Naive thymus-derived CD4-positive, alpha-beta T cell (primary cell): ENCODE measurements at regions not wholly inside any gene's neighbourhood (a gene's known extent, or its start where the extent isn't known, plus 50 kb on each side); places are given as distances from the start of the nearest gene placed in this dataset.
A peak's percentile ranks its signal among the peaks of the same experiment; 100 is the strongest.

ENCODE experiments used
- ATAC-seq: fragments of 150-1000 bp; cut with Tn5 transposase; 2 replicates; pipeline ENCODE4 v1.10.0; 2021; ENCODE audit warnings: mild to moderate bottlenecking, moderate library complexity
- CTCF ChIA-PET: fragments of 350-600 bp; sonication (Branson Sonifier 250); formaldehyde crosslinking; loops from one replicate; lab custom pipeline; 2021; ENCODE audit warnings: antibody characterized with exemption; lab: Charles Lee
- POLR2A ChIA-PET: fragments of 350-600 bp; sonication (Branson Sonifier 250); formaldehyde crosslinking; loops from one replicate; lab custom pipeline; 2021; ENCODE audit warnings: antibody characterized with exemption, inconsistent platforms; lab: Charles Lee
- DNase-seq, 9 donors: peaks; one replicate each; pipeline versions ENCODE4 v3.0.0 to v3.0.0-alpha.2; 2020 to 2022; ENCODE audit warnings: mixed read lengths in 1 of 9
- H3K27ac ChIP-seq: one replicate; pipeline ENCODE4 v1.7.0; 2013; ENCODE audit warnings: mild to moderate bottlenecking, low read depth, low read length, moderate library complexity
- H3K27me3 ChIP-seq, 2 donors: one replicate each; pipeline ENCODE4 v1.7.0; 2013; ENCODE audit warnings: low read length in 2 of 2, mild to moderate bottlenecking in 2 of 2, moderate library complexity in 2 of 2; ENCODE audit not compliant: control insufficient read depth in 2 of 2, insufficient read depth in 2 of 2
- H3K36me3 ChIP-seq, 3 experiments: 1 replicate in 2 of 3; 2 replicates in 1 of 3; pipeline ENCODE4 v1.7.0; 2013; ENCODE audit warnings: low read length in 3 of 3, mild to moderate bottlenecking in 3 of 3, moderate library complexity in 1 of 3; ENCODE audit not compliant: insufficient read depth in 3 of 3, control insufficient read depth in 2 of 3
- H3K4me1 ChIP-seq, 2 donors: one replicate each; pipeline ENCODE4 v1.7.0; 2013; ENCODE audit warnings: low read length in 2 of 2, mild to moderate bottlenecking in 2 of 2, moderate library complexity in 1 of 2; ENCODE audit not compliant: control insufficient read depth in 2 of 2, insufficient read depth in 2 of 2
- H3K4me3 ChIP-seq: 2 replicates; pipeline ENCODE4 v1.7.0; 2013; ENCODE audit warnings: mild to moderate bottlenecking, low read length
- H3K9me3 ChIP-seq, 3 experiments: 1 replicate in 2 of 3; 2 replicates in 1 of 3; pipeline ENCODE4 v1.7.0; 2013; ENCODE audit warnings: low read length in 3 of 3; ENCODE audit not compliant: control insufficient read depth in 2 of 3
- H3K27ac Mint-ChIP-seq, 9 donors: one replicate each; pipeline ENCODE4 v1.8.0; 2020 to 2022; ENCODE audit warnings: mixed read lengths in 9 of 9, mild to moderate bottlenecking in 8 of 9, moderate library complexity in 5 of 9, inconsistent platforms in 2 of 9
- H3K27me3 Mint-ChIP-seq, 5 donors: one replicate each; pipeline ENCODE4 v1.8.0; 2021 to 2022; ENCODE audit warnings: mixed read lengths in 5 of 5, mild to moderate bottlenecking in 1 of 5
- H3K36me3 Mint-ChIP-seq, 5 donors: one replicate each; pipeline ENCODE4 v1.8.0; 2020 to 2022; ENCODE audit warnings: mixed read lengths in 5 of 5, mild to moderate bottlenecking in 3 of 5, inconsistent platforms in 1 of 5
- H3K4me1 Mint-ChIP-seq, 7 donors: one replicate each; pipeline ENCODE4 v1.8.0; 2020 to 2022; ENCODE audit warnings: mixed read lengths in 7 of 7, mild to moderate bottlenecking in 3 of 7, inconsistent platforms in 1 of 7
- H3K4me3 Mint-ChIP-seq, 10 donors: one replicate each; pipeline ENCODE4 v1.8.0; 2020 to 2022; ENCODE audit warnings: mild to moderate bottlenecking in 10 of 10, mixed read lengths in 10 of 10, moderate library complexity in 6 of 10, inconsistent platforms in 2 of 10
- H3K9me3 Mint-ChIP-seq, 11 donors: one replicate each; pipeline ENCODE4 v1.8.0; 2020 to 2022; ENCODE audit warnings: mixed read lengths in 11 of 11, mild to moderate bottlenecking in 4 of 11, inconsistent platforms in 1 of 11, moderate library complexity in 1 of 11
- intact Hi-C, 2 donors: fragments of 100-400 bp; cut with micrococcal nuclease; formaldehyde crosslinking; loops; one replicate each; pipeline ENCODE4 v1.15.1; 2023

DNA sequence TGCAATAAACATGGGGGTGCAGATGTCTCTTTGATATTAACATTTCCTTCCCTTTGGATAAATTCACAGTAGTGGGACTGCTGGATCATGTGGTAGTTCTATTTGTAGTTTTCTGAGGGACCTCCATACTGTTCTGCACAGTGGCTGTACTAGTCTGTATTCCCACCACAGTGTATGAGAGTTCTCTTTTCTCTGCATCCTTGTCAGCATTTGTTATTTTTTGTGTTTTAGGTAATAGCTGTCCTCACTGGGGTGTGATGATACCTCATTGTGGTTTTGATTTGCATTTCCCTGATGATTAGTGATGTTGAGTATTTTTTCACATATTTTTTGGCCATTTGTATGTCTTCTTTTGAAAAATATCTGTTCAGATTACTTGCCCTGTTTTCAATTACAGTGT lies 562.5 kb downstream of the CSNK1G3 start:
- no peak overlapping the region for H3K4me3 Mint-ChIP-seq
- no peaks in the 10 kb centered on the region for H3K27me3 Mint-ChIP-seq
- Histone ChIP-seq H3K36me3 (no peaks in the 10 kb centered on the region), H3K4me1 (no peaks in the 10 kb centered on the region), H3K27me3 (no peaks in the 10 kb centered on the region), H3K9me3 (no peaks in the 10 kb centered on the region), H3K4me3 (no peak overlapping the region), H3K27ac (no peak overlapping the region)
- CTCF ChIA-PET, result no interaction called here
- intact Hi-C loops, result no loop called here
- no peaks in the 10 kb centered on the region for H3K36me3 Mint-ChIP-seq
- POLR2A ChIA-PET, result no interaction called here
- no peak overlapping the region for H3K27ac Mint-ChIP-seq
- ATAC-seq (no peak), DNase-seq (no peak)
- no peaks in the 10 kb centered on the region for H3K4me1 Mint-ChIP-seq
- peaks cover 0 to 19% (median 6%) of the 10 kb centered on the region in 11 donors for H3K9me3 Mint-ChIP-seq

DNA sequence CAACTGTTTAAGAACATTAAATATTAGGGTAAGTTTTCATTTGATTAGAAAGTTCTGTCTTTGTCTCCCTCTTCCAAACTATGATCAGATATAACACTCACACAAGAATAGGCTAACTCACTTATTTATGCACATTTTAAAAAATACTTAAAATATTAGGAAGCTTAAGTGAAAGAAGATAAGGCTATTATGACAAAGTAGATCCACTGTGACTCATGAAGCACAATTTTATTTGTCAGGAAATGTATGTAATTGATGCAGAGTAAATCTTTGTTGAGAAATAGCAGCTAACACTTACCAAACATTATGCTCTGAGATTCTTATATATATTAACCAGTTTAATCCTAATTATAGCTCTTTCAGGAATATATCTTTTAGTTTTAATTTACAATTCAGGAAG lies 560.6 kb downstream of the CSNK1G3 start:
- H3K27me3 ChIP-seq, result no peaks in the 10 kb centered on the region
- Mint-ChIP-seq H3K9me3 (peaks cover 0 to 19% (median 0%) of the 10 kb centered on the region in 11 donors), H3K4me1 (no peaks in the 10 kb centered on the region), H3K27me3 (no peaks in the 10 kb centered on the region), H3K27ac (no peak overlapping the region), H3K4me3 (no peak overlapping the region), H3K36me3 (no peaks in the 10 kb centered on the region)
- no peak overlapping the region for H3K27ac ChIP-seq
- ChIA-PET CTCF (no interaction called here), POLR2A (no interaction called here)
- no peaks in the 10 kb centered on the region for H3K4me1 ChIP-seq
- intact Hi-C loops, result no loop called here
- H3K4me3 ChIP-seq, result no peak overlapping the region
- no peaks in the 10 kb centered on the region for H3K36me3 ChIP-seq
- no peak for ATAC-seq
- H3K9me3 ChIP-seq, result no peaks in the 10 kb centered on the region
- no peak for DNase-seq

DNA sequence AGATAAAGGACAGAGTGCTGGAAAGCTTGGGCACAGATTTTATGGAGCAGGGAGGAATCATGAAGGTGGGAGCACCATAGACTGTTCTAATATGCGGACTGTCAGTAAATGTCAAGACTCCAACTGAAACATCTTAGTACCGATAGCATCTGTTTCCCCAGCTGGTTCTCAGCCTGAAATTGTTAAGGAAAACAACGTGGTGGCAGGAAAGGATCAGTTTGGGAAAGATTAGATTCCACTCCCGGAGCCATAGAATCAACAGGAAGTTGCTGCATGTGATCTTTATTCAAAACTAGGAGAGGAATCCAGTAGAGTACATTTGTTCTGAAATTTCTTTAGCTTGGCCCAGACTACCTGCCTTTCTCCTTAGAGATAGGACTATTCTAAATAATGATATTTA lies 559.1 kb downstream of the CSNK1G3 start:
- Histone ChIP-seq H3K27ac (no peak overlapping the region), H3K9me3 (no peaks in the 10 kb centered on the region), H3K36me3 (no peaks in the 10 kb centered on the region), H3K27me3 (no peaks in the 10 kb centered on the region), H3K4me1 (no peaks in the 10 kb centered on the region), H3K4me3 (no peak overlapping the region)
- intact Hi-C loops, result no loop called here
- CTCF ChIA-PET, result no interaction called here
- H3K9me3 Mint-ChIP-seq, result peaks cover 0 to 6% (median 2%) of the 10 kb centered on the region in 11 donors
- H3K4me1 Mint-ChIP-seq, result no peaks in the 10 kb centered on the region
- no peak for ATAC-seq
- no peak overlapping the region for H3K4me3 Mint-ChIP-seq
- peak overlapping the region in 1 of 9 donors; percentile 27 for H3K27ac Mint-ChIP-seq
- DNase-seq, result no peak
- no peaks in the 10 kb centered on the region for H3K27me3 Mint-ChIP-seq
- POLR2A ChIA-PET, result no interaction called here
- no peaks in the 10 kb centered on the region for H3K36me3 Mint-ChIP-seq

DNA sequence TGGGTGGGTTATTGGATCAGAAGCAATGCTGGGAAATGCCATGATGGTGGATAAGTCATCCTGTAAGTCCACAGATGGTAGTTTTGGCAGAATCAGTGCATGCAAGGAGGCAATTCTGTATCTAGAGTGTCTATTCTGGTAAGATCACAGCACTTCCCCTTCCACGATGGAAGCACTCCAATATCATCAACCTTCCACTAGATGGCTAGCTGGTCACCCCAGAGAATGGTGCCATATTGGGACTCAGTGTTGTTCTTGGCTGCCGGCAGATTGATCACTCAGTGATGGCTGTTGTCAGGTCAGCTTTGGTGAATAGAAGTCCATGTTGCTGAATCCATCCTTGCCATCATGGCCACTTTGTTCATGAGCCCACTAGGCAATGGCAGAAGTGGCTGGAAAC lies 553.5 kb downstream of the CSNK1G3 start:
- Histone ChIP-seq H3K4me3 (no peak overlapping the region), H3K4me1 (no peaks in the 10 kb centered on the region), H3K27me3 (no peaks in the 10 kb centered on the region), H3K36me3 (no peaks in the 10 kb centered on the region), H3K27ac (no peak overlapping the region), H3K9me3 (no peaks in the 10 kb centered on the region)
- Mint-ChIP-seq H3K36me3 (peaks cover 0 to 4% (median 0%) of the 10 kb centered on the region in 5 donors), H3K27me3 (no peaks in the 10 kb centered on the region), H3K4me1 (no peaks in the 10 kb centered on the region), H3K9me3 (peaks cover 0 to 9% (median 2%) of the 10 kb centered on the region in 11 donors), H3K4me3 (no peak overlapping the region), H3K27ac (no peak overlapping the region)
- DNase-seq, result no peak
- intact Hi-C loops, result no loop called here
- ATAC-seq, result no peak
- ChIA-PET CTCF (no interaction called here), POLR2A (no interaction called here)

DNA sequence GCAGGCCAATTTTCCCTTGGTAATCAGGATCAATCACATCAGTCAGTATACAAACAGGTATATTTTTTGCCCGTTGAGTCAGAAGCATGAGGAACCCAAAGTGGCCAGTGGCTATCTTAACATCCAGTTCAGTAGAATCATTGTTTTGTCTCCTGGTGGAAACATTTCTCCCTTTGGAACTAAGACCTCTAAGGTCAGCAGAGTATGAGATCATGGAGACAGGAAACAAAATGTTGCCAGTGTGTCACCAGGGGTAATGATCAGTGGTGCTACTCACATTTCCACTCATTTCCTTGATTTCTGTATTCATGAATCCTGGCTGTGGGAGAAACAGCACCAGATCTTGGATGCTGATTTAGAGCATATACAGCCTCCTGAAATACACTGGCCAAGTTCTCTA lies 553.0 kb downstream of the CSNK1G3 start:
- Mint-ChIP-seq H3K36me3 (peaks cover 0 to 4% (median 0%) of the 10 kb centered on the region in 5 donors), H3K4me3 (no peak overlapping the region), H3K27me3 (no peaks in the 10 kb centered on the region), H3K27ac (no peak overlapping the region), H3K4me1 (no peaks in the 10 kb centered on the region), H3K9me3 (peaks cover 0 to 9% (median 0%) of the 10 kb centered on the region in 11 donors)
- CTCF ChIA-PET, result no interaction called here
- DNase-seq, result no peak
- Histone ChIP-seq H3K27me3 (no peaks in the 10 kb centered on the region), H3K27ac (no peak overlapping the region), H3K4me3 (no peak overlapping the region), H3K9me3 (no peaks in the 10 kb centered on the region), H3K4me1 (no peaks in the 10 kb centered on the region), H3K36me3 (no peaks in the 10 kb centered on the region)
- intact Hi-C loops, result no loop called here
- POLR2A ChIA-PET, result no interaction called here
- ATAC-seq, result no peak

DNA sequence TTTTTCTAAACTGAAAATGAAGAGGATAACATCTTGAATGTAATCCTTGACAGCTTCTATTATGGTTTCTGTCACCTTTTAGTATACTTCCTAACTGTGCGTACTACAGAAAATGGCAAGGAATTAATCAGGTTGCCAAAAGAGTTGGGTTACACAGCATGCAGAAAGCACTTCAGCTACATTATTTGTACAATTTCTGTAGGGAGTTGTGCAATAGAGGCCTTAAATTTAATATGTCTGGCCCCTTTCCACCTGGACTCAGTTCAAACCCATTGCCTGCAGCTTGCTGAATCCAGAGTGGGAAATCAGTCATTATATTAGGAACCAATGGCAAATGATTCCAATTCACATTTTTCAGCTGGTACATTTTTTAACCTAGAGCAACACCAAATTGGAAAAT lies 549.7 kb downstream of the CSNK1G3 start:
- H3K9me3 Mint-ChIP-seq, result peaks cover 0 to 9% (median 2%) of the 10 kb centered on the region in 11 donors
- no peaks in the 10 kb centered on the region for H3K27me3 ChIP-seq
- DNase-seq, result no peak
- ChIA-PET CTCF (no interaction called here), POLR2A (no interaction called here)
- H3K4me1 ChIP-seq, result no peaks in the 10 kb centered on the region
- no peaks in the 10 kb centered on the region for H3K36me3 ChIP-seq
- H3K27ac Mint-ChIP-seq, result no peak overlapping the region
- no peak for ATAC-seq
- no peaks in the 10 kb centered on the region for H3K27me3 Mint-ChIP-seq
- peaks cover 0 to 4% (median 0%) of the 10 kb centered on the region in 7 donors for H3K4me1 Mint-ChIP-seq
- H3K4me3 Mint-ChIP-seq, result no peak overlapping the region
- intact Hi-C loops, result no loop called here
- H3K36me3 Mint-ChIP-seq, result peaks cover 0 to 4% (median 0%) of the 10 kb centered on the region in 5 donors
- H3K9me3 ChIP-seq, result no peaks in the 10 kb centered on the region
- no peak overlapping the region for H3K4me3 ChIP-seq
- H3K27ac ChIP-seq, result no peak overlapping the region

DNA sequence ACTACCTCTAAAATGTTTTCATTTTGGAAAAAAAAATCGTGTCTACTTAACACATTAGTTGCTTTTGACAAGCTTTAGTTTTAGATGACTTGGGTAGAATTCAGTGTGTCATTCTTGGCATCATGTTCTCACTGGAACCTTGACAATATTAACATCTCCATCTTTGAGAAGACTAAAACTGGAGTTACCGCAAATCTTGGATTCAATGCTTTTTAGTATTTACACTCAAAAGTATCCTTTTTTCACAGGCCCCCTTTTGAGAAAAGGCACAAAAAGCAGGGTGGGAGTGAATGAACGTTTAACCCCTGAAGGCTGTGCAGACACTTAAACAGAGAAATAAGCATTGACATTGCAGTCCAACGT lies 549.1 kb downstream of the CSNK1G3 start:
- ATAC-seq, result no peak

More for the DNA sequence above, 549.1 kb downstream of the CSNK1G3 start:
- H3K9me3 ChIP-seq, result no peaks in the 10 kb centered on the region
- no peaks in the 10 kb centered on the region for H3K36me3 ChIP-seq
- H3K36me3 Mint-ChIP-seq, result peaks cover 0 to 4% (median 0%) of the 10 kb centered on the region in 5 donors
- DNase-seq, result no peak
- no peaks in the 10 kb centered on the region for H3K4me1 ChIP-seq
- no peak overlapping the region for H3K4me3 Mint-ChIP-seq
- H3K27me3 Mint-ChIP-seq, result no peaks in the 10 kb centered on the region
- ChIA-PET POLR2A (no interaction called here), CTCF (no interaction called here)
- H3K27me3 ChIP-seq, result no peaks in the 10 kb centered on the region
- H3K9me3 Mint-ChIP-seq, result peaks cover 0 to 9% (median 2%) of the 10 kb centered on the region in 11 donors
- no peak overlapping the region for H3K4me3 ChIP-seq
- intact Hi-C loops, result no loop called here
- H3K27ac ChIP-seq, result no peak overlapping the region
- H3K4me1 Mint-ChIP-seq, result peaks cover 0 to 4% (median 0%) of the 10 kb centered on the region in 7 donors
- H3K27ac Mint-ChIP-seq, result no peak overlapping the region
